H54 (cell line): ENCODE measurements at regions not wholly inside any gene's neighbourhood (a gene's known extent, or its start where the extent isn't known, plus 50 kb on each side); places are given as distances from the start of the nearest gene placed in this dataset.
"Not testable (repeated sequence)": the region's sequence is repeated elsewhere in the genome, so short reads cannot be mapped to it uniquely, and the experiment has no call there.

ENCODE experiments used
- DNase-seq: peaks from one replicate; pipeline ENCODE4 v3.0.0; 2011; ENCODE audit warnings: low spot score, mixed read lengths; ENCODE audit not compliant: insufficient read length
- FAIRE-seq: peaks from 3 replicates; lab custom pipeline; 2011; peaks lifted over from hg19 to GRCh38; lab: Jason Lieb, UNC
- POLR2A ChIP-seq: IDR thresholded peaks from 2 replicates; pipeline ENCODE4 v1.6.1; 2011; ENCODE audit warnings: low read depth, mild to moderate bottlenecking, low read length

DNA sequence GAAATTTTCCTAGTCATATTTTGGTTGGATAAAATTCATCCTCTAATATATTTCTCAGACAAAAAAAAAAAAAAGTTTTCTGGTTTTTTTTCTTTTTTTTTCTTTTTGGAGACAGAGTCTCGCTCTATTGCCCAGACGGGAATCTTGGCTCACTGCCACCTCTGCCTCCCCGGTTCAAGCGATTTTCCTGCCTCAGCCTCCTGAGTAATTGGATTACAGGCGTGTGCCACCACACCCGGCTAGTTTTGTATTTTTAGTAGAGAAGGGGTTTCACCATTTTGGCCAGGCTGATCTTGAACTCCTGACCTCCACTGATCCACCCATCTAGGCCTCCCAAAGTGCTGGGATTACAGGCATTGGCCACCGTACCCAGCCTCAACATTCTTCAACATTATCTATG, 432.7 kb upstream of the PABPC4L start:
- no peak for FAIRE-seq
- no peak for DNase-seq
- TF ChIP-seq POLR2A = no peak

DNA sequence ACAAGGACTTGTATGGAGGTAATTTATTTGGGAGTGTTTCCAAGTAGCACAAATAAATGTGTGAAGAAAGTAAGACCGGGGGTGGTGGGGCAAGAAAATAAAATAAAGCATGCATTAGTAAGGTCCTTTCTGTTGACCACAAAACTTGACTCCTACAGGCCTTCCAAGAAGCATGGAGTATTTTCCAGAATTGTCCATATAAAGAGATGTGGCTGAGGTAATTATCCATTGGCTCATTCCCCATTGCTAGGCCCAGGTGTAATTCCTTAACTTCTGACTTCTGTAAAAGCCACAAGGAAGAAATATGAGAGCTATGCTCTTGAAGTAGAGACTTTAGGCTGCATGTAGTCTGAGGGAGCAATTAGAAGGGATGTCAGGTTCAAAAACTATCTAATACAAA, 430.5 kb upstream of the PABPC4L start:
- no peak for TF ChIP-seq POLR2A
- DNase-seq (no peak), FAIRE-seq (no peak)

DNA sequence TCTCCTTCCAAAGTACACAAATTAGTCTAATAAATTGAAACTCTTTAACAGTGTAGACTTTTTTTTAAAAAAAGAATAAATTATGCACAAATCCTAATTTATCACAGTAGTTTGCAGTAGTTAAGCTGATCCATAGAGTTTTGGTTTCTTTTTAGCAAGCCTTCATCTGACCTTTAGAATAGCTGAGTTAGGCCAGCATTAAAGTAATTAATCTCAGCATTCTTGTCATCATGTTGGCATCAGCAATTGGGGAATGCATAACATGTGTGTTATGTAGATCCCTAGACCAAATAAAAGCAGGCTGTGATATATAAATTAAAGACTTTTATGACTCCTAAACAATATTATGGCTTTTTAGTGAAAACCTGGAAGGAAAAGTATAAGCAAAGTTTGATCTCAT, 426.5 kb upstream of the PABPC4L start:
- DNase-seq (no peak), FAIRE-seq (no peak)
- no peak for TF ChIP-seq POLR2A

DNA sequence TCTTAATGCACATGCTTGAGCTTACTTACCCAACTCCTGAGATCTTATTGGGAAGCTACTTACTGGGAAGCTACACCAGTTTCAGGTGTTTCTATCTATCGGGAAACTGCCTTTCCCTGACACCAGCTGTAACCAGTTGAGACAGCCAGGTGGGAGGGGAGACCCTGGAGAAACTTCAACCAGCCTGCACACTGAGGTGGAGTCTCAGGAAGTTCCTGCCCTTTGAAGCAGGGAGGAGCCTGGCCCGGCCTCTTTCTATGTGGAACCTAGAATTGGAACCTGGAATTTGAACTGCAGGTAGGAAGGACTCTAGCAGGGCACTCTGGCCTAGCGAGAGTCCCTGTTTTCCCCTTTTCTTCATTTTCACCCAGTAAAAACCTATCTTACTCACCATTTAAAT, 425.8 kb upstream of the PABPC4L start:
- FAIRE-seq = no peak
- no peak for DNase-seq
- TF ChIP-seq POLR2A = no peak

DNA sequence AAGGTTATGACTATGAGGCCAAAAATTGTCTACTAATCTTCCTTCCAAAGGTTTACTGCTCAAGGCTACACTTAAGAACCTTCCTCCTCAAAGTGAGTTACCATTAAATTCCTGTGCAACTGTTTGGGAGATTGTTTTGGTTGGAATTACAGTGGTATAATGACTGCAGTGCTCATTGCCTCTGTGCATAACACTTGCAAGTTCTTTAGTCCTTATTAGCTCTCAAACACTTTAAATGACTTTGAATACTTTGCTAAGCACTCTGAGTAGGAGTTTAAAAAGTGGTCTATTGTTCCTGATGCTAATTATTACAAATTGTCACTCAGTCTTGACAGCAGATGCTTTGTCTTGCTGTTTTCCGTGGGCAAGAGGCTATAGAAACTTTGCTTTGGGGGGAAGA, 422.8 kb upstream of the PABPC4L start:
- TF ChIP-seq POLR2A = no peak
- no peak for FAIRE-seq
- DNase-seq = no peak

DNA sequence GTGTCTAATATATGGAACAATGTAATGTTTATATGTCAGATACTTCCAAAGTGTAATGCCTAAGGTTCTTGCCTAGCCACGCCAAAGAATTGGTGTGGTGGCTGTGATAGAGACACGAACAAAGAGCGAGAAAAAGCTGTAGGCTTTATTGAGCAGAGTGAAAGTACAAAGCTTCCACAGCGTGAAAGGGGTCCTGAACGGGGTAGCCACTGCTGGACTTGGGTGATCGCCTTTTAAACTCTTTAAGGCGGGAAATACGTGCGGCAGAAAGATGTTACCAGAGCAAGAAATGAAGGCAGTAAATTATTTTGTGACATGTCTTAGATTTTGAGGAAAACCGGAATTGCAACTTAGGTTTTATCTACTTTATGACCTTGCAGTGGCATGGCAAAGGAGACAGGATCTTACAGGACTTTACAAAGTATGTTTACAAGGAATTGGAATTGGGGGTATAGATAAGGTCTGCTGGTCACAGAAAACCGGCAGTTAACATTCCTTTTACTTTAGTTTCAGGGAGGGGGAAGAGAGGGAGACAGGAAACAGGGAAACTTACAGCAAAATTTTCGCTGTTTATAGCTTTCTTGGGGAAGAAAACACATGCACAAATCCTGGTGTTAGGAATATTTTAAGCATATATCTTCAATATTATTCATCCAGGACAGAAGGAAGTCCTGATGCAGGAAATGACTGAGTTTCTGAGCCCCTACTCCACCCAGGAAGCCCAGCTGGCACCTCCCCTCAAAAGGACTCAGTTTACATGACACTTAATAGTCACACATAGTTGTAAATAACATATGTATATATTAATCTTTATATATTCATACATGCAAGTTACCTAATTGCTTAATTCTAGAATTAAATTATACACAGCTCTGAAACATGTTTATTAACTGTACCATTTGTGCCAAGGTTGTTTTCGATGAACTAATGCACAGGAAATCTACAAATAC, 421.3 kb upstream of the PABPC4L start:
- DNase-seq, FAIRE-seq: not testable (repeated sequence)

DNA sequence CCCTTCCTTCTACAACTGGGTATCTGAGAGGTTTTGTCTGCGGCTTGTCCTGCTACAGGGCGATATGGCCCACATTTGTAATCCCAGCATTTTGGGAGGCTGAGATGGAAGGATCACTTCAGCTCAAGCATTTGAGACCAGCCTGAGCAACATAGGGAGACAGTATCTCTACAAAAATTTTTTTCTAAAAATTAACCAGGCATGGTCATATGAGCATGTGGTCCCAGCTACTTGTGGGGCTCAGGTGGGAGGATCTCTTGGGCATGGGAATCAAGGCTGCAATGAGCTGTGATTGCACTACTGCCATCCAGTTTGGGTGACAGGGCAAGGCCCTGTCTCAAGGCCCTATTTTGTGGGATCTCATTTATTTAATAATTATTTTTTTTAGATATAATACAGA, 420.6 kb upstream of the PABPC4L start:
- DNase-seq = no peak
- TF ChIP-seq POLR2A = no peak
- FAIRE-seq = no peak

DNA sequence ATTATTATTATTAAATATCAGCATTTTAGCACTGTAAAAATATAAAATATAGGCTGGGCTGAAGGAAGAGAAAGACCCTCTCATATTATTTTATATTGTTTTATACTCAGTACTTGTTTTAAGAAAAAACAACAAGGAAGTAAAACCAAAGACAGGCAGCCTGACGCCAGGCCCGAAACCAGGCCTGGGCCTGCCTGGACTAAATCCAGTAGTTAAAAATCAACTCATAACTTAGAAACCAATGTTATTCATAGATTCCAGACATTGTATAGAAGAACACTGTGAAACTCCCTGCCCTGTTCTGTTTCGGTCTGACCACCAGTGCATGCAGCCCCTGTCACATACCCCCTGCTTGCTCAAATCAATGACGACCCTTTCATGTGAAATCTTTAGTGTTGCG, 420.1 kb upstream of the PABPC4L start:
- FAIRE-seq, DNase-seq: not testable (repeated sequence)

DNA sequence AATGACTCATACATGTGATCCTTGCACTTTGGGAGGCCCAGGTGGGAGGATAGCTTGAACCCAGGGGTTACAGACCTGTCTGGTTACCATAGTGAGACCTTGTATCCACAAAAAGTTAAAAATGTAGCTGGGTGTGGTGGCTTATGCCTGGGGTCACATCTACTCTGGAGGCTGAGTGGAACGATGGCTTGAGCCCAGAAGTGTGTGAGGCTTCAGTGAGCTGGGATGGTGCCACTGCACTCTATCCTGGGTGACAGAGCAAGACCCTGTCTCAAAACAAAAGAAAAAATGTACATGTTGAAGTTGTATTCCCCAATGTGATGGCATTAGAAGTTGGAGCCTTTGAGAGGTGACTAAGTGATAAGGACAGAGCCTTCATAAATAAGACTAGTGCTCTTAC, 409.4 kb upstream of the PABPC4L start:
- TF ChIP-seq POLR2A = no peak
- FAIRE-seq (no peak), DNase-seq (no peak)

DNA sequence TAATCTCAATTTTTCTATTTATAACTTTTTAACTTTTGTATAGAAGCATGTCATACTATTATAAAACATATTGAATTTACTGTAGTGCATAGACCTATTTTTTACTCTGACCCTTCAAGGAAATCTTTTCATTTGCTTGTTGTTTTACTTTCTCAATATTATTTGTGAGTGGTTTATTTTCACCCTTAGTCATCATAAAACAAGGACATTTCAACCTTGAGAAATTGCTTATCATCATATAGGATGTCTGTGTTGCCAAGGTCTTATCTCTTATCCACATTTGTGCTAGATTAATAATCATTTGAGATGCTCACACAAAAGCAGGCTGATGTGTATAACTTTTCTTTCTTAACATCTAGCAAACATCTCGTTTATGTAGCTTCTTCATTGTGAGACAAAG, 408.6 kb upstream of the PABPC4L start:
- no peak for TF ChIP-seq POLR2A
- DNase-seq = no peak
- FAIRE-seq = no peak

DNA sequence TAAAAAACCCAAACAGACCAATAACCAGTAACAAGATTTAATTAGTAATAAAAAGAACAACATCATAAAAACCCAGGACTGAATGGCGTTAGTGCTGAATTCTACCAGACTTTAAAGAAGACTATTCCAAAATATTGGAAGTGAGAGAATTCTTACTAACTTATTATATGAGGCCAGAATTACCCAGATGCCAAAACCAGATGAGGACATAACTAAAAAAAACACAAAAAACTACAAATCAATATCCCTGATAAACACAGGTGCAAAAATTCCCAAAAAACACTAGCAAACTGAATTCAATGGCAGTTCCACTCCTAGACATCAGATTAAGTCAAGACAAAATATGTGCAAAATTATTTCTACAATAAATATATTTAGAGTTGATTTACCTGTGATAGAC, 400.1 kb upstream of the PABPC4L start:
- DNase-seq = no peak
- no peak for FAIRE-seq

DNA sequence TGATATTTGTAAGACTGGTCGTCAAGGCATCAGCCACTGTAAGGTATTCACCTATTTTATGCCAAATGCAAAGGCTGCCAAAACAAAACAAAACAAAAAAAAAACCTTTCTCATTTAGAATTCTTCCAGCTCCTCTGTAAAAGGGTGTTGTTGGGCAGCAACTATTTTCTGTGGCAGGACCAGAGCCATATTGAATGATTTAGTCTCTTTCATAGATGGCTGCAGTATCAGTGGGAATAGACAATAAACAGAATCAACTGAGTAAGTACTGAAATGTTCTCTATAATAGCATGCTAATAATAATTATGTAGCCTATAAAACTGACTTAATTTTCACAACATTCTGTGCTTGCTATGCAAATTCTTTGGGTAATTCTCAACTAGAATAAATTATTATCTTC, 389.7 kb upstream of the PABPC4L start:
- DNase-seq = no peak
- no peak for FAIRE-seq
- no peak for TF ChIP-seq POLR2A

More for the DNA sequence above, 400.1 kb upstream of the PABPC4L start:
- no peak for TF ChIP-seq POLR2A

DNA sequence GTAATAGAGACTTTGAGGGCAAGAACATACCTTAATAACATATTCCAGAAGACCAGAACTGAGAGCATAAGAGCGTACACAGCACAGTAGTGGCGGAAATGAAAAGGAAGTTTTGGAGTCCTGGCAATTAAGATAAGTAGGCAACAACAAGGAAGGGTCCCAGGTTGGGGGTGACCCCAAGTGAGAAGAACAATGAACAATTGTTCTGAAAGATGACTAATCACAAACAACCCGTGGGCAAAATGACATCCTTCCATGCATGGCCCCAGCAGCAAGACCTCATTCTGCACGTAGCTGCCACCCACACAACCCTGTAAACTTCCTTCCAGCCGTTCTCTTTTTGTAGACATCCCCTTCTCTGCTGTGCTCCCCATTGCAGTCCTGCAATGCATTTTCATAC, 384.4 kb upstream of the PABPC4L start:
- FAIRE-seq (no peak), DNase-seq (no peak)
- no peak for TF ChIP-seq POLR2A

DNA sequence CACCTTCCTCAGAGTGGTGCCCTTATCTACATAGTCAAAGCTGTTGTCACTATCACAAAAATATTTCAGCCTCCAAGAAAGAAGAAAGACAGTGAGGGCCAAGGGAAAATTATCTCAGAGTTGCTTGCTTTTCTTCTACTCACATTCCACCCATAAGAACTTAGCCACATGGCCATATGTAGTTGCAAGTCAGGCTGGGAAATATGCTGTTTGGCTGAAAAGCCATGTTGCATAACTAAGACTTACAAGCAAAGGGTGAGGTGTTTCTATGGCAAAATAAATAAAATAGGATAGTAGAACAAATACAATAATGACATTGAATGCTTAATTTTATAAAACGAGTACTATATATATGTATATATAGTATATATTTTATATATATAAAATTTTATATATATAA, 365.9 kb upstream of the PABPC4L start:
- DNase-seq = no peak
- FAIRE-seq = no peak
- TF ChIP-seq POLR2A = no peak

DNA sequence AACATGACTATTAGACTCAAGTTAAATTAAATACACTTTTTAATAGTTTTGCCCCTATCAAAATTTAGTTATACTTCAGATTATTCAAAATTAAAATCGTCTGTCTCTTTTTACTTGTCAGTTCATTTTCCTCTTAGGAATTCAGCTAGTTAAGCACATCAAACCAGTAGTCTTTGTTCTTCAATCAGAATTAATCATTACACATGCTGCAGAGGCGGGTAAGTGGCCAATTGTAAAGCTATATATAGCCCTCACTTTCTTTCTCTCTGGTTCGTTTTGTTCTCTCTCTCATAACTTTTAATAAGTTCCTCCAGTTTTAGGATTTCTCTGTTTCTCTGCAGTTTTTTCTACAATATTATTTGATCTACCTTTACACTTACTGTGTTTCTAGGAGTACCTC, 359.1 kb upstream of the PABPC4L start:
- FAIRE-seq (no peak), DNase-seq (no peak)
- no peak for TF ChIP-seq POLR2A
